H9 (cell line): ENCODE measurements at regions not wholly inside any gene's neighbourhood (a gene's known extent, or its start where the extent isn't known, plus 50 kb on each side); places are given as distances from the start of the nearest gene placed in this dataset.

Source experiments
- DNase-seq: peaks from one replicate; pipeline ENCODE4 v3.0.0-alpha.2; 2017
- H2AFZ ChIP-seq: one replicate; pipeline ENCODE4 v1.6.1; 2013; ENCODE audit warnings: mild to moderate bottlenecking, low read length, control low read depth, moderate library complexity
- H2AK5ac ChIP-seq: 2 replicates; pipeline ENCODE4 v1.6.1; 2013; ENCODE audit warnings: low read length, control low read depth, mixed read lengths; ENCODE audit not compliant: insufficient read length
- H2BK120ac ChIP-seq: one replicate; pipeline ENCODE4 v1.6.1; 2013; ENCODE audit warnings: low read depth, mild to moderate bottlenecking, low read length, control low read depth, inconsistent platforms; ENCODE audit not compliant: poor library complexity, severe bottlenecking
- H2BK12ac ChIP-seq: 2 replicates; pipeline ENCODE4 v1.6.1; 2013; ENCODE audit warnings: low read length, control low read depth, mixed read lengths, low read depth; ENCODE audit not compliant: insufficient read length
- H2BK15ac ChIP-seq: 2 replicates; pipeline ENCODE4 v1.6.1; 2013; ENCODE audit warnings: low read depth, low read length, control low read depth
- H2BK20ac ChIP-seq: one replicate; pipeline ENCODE4 v1.6.1; 2013; ENCODE audit warnings: low read depth, mild to moderate bottlenecking, low read length, control low read depth, inconsistent platforms; ENCODE audit not compliant: poor library complexity, severe bottlenecking
- H2BK5ac ChIP-seq: 2 replicates; pipeline ENCODE4 v1.6.1; 2013; ENCODE audit warnings: low read length, control low read depth, mixed read lengths; ENCODE audit not compliant: insufficient read length
- H3K14ac ChIP-seq: 2 replicates; pipeline ENCODE4 v1.6.1; 2013; ENCODE audit warnings: low read length, control low read depth; ENCODE audit not compliant: insufficient read depth
- H3K18ac ChIP-seq: 2 replicates; pipeline ENCODE4 v1.6.1; 2013; ENCODE audit warnings: low read depth, mild to moderate bottlenecking, mixed read lengths, low read length, control low read depth; ENCODE audit not compliant: insufficient read length
- H3K23ac ChIP-seq: 2 replicates; pipeline ENCODE4 v1.6.1; 2013; ENCODE audit warnings: low read length, control low read depth, mixed read lengths, low read depth; ENCODE audit not compliant: insufficient read length
- H3K23me2 ChIP-seq: 2 replicates; pipeline ENCODE4 v1.6.1; 2013; ENCODE audit warnings: low read depth, mild to moderate bottlenecking, mixed read lengths, low read length, control low read depth; ENCODE audit not compliant: insufficient read length, poor library complexity, severe bottlenecking
- H3K27ac ChIP-seq: 2 replicates; pipeline ENCODE4 v1.5.1; 2013; ENCODE audit warnings: low read length, control low read depth, mixed read lengths, low read depth; ENCODE audit not compliant: insufficient read length
- H3K27me3 ChIP-seq: 2 replicates; pipeline ENCODE4 v1.6.1; 2013; ENCODE audit warnings: low read length, control low read depth, inconsistent platforms; ENCODE audit not compliant: insufficient read depth
- H3K4ac ChIP-seq: 2 replicates; pipeline ENCODE4 v1.6.1; 2013; ENCODE audit warnings: low read depth, mild to moderate bottlenecking, control low read depth, inconsistent platforms, low read length, moderate library complexity
- H3K4me1 ChIP-seq: 2 replicates; pipeline ENCODE4 v1.6.1; 2013; ENCODE audit warnings: low read length, control low read depth, inconsistent platforms; ENCODE audit not compliant: insufficient read depth
- H3K4me2 ChIP-seq: 2 replicates; pipeline ENCODE4 v1.6.1; 2013; ENCODE audit warnings: low read length, control low read depth, mixed read lengths; ENCODE audit not compliant: insufficient read length, insufficient read depth
- H3K56ac ChIP-seq: 2 replicates; pipeline ENCODE4 v1.6.1; 2013; ENCODE audit warnings: low read depth, mild to moderate bottlenecking, mixed read lengths, low read length, control low read depth; ENCODE audit not compliant: insufficient read length
- H3K79me1 ChIP-seq: 2 replicates; pipeline ENCODE4 v1.6.1; 2013; ENCODE audit warnings: low read depth, mild to moderate bottlenecking, moderate library complexity, low read length, control low read depth, inconsistent platforms; ENCODE audit not compliant: insufficient read depth, poor library complexity, severe bottlenecking
- H3K79me2 ChIP-seq: 2 replicates; pipeline ENCODE4 v1.6.1; 2013; ENCODE audit warnings: low read length, control low read depth, inconsistent platforms; ENCODE audit not compliant: insufficient read depth
- H3K9ac ChIP-seq: 2 replicates; pipeline ENCODE4 v1.6.1; 2013; ENCODE audit warnings: low read length, control low read depth, mixed read lengths; ENCODE audit not compliant: insufficient read length; ENCODE audit errors: extremely low read depth
- H3K9me3 ChIP-seq: one replicate; pipeline ENCODE4 v1.6.1; 2013; ENCODE audit warnings: low read depth, low read length, inconsistent platforms; ENCODE audit not compliant: control insufficient read depth
- H3T11ph ChIP-seq: one replicate; pipeline ENCODE4 v1.6.1; 2013; ENCODE audit warnings: mild to moderate bottlenecking, low read length, control low read depth, inconsistent platforms
- H4K20me1 ChIP-seq: one replicate; pipeline ENCODE4 v1.6.1; 2013; ENCODE audit not compliant: control insufficient read depth, insufficient read length, insufficient read depth
- H4K5ac ChIP-seq: 2 replicates; pipeline ENCODE4 v1.6.1; 2013; ENCODE audit warnings: low read depth, mild to moderate bottlenecking, mixed read lengths, low read length, control low read depth; ENCODE audit not compliant: insufficient read length
- H4K8ac ChIP-seq: replicated peaks from 2 replicates; pipeline ENCODE4 v1.6.1; 2013; ENCODE audit warnings: low read length, control low read depth, mixed read lengths, low read depth; ENCODE audit not compliant: insufficient read length
- H4K91ac ChIP-seq: 2 replicates; pipeline ENCODE4 v1.6.1; 2013; ENCODE audit warnings: low read depth, mild to moderate bottlenecking, moderate library complexity, mixed read lengths, low read length, control low read depth; ENCODE audit not compliant: insufficient read length
- H3K27ac Mint-ChIP-seq, 3 experiments: 2 replicates in 2 of 3; 3 replicates in 1 of 3; pipeline ENCODE4 v1.8.0; 2020 to 2021; ENCODE audit warnings: mixed read lengths in 3 of 3, mild to moderate bottlenecking in 1 of 3, moderate library complexity in 1 of 3
- H3K27me3 Mint-ChIP-seq: 2 replicates; pipeline ENCODE4 v1.8.0; 2021; ENCODE audit warnings: low read depth, mild to moderate bottlenecking, moderate library complexity, mixed read lengths
- H3K36me3 Mint-ChIP-seq, 3 experiments: 2 replicates in 2 of 3; 3 replicates in 1 of 3; pipeline ENCODE4 v1.8.0; 2020 to 2021; ENCODE audit warnings: low read depth in 3 of 3, mixed read lengths in 3 of 3; ENCODE audit not compliant: insufficient read depth in 1 of 3
- H3K4me1 Mint-ChIP-seq, 2 experiments: 2 replicates each; pipeline ENCODE4 v1.8.0; 2020; ENCODE audit warnings: mixed read lengths in 2 of 2
- H3K4me3 Mint-ChIP-seq, 2 experiments: 2 replicates in 1 of 2; 3 replicates in 1 of 2; pipeline ENCODE4 v1.8.0; 2020 to 2021; ENCODE audit warnings: mild to moderate bottlenecking in 2 of 2, mixed read lengths in 2 of 2, moderate library complexity in 1 of 2
- H3K9me3 Mint-ChIP-seq, 2 experiments: 2 replicates in 1 of 2; 3 replicates in 1 of 2; pipeline ENCODE4 v1.8.0; 2020; ENCODE audit warnings: mild to moderate bottlenecking in 2 of 2, mixed read lengths in 2 of 2, moderate library complexity in 1 of 2
- WGBS: extraction: QIAGEN DNeasy Blood & Tissue Kit; methylation state at CpG from one replicate; pipeline ENCODE4 v1.1.7; 2013; ENCODE audit warnings: missing lambda C conversion rate, low lambda C conversion rate, mixed read lengths; ENCODE audit not compliant: insufficient read length; ENCODE audit errors: extremely low coverage; 5-methylcytosine and 5-hydroxymethylcytosine counted together
- TF ChIP-seq, protein P1 (sequence below): fragments of 200-600 bp; sonication (generic); conservative IDR thresholded peaks from 3 replicates; pipeline ENCODE4 v1.8.0; 2021; ENCODE audit warnings: antibody characterized with exemption, mild to moderate bottlenecking

DNA sequence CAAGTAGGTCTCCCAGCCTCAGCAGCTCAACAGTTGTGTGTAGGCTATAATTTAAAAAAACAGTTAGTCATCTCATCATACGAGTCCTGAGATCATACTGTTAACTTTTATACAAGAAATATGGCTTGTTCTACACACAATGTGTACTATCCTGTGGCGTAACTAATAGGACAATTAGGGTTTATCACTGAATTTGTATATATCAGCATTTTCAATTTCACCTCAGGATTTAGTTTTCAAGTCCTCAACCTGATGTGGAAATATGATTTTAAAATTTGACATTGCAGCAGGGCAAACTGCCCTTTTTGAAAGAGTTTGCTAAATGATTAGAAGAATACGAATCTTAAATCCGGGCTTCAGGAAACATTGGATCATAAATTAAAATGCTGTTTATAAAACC, 237.2 kb upstream of the CTBP2 start:
- no peaks in the 10 kb centered on the region for H3K23me2 ChIP-seq
- no peaks in the 10 kb centered on the region for H3K79me1 ChIP-seq
- no CpG with 5 or more reads among the region's 4 CpGs for WGBS
- no peak for DNase-seq
- no peaks in the 10 kb centered on the region for H4K20me1 ChIP-seq
- no peak overlapping the region for H4K91ac ChIP-seq
- no peaks in the 10 kb centered on the region for H3K9me3 ChIP-seq
- H2BK120ac ChIP-seq, result no peak overlapping the region
- no peak overlapping the region for H2BK5ac ChIP-seq
- H4K5ac ChIP-seq, result no peak overlapping the region
- no peak overlapping the region for H2BK12ac ChIP-seq
- H3K18ac ChIP-seq, result no peak overlapping the region
- H2BK15ac ChIP-seq, result no peak overlapping the region
- no peaks in the 10 kb centered on the region for H3K79me2 ChIP-seq
- H3K4me3 Mint-ChIP-seq, result no peak overlapping the region
- H3K14ac ChIP-seq, result no peak overlapping the region
- peaks cover 0 to 5% of the 10 kb centered on the region in 2 experiments; a peak in 2 of 4 replicates for H3K4me1 Mint-ChIP-seq
- no peak overlapping the region for H3K4ac ChIP-seq
- H3K27ac Mint-ChIP-seq, result no peak overlapping the region
- no peak overlapping the region for H3T11ph ChIP-seq
- TF ChIP-seq, protein P1, sequence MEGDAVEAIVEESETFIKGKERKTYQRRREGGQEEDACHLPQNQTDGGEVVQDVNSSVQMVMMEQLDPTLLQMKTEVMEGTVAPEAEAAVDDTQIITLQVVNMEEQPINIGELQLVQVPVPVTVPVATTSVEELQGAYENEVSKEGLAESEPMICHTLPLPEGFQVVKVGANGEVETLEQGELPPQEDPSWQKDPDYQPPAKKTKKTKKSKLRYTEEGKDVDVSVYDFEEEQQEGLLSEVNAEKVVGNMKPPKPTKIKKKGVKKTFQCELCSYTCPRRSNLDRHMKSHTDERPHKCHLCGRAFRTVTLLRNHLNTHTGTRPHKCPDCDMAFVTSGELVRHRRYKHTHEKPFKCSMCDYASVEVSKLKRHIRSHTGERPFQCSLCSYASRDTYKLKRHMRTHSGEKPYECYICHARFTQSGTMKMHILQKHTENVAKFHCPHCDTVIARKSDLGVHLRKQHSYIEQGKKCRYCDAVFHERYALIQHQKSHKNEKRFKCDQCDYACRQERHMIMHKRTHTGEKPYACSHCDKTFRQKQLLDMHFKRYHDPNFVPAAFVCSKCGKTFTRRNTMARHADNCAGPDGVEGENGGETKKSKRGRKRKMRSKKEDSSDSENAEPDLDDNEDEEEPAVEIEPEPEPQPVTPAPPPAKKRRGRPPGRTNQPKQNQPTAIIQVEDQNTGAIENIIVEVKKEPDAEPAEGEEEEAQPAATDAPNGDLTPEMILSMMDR, result no peak
- no peak overlapping the region for H3K27ac ChIP-seq
- no peak overlapping the region for H3K4me2 ChIP-seq
- H4K8ac ChIP-seq, result no peak overlapping the region
- H3K27me3 Mint-ChIP-seq, result no peaks in the 10 kb centered on the region; the same call in none of the 2 replicates
- no peak overlapping the region for H3K56ac ChIP-seq
- no peak overlapping the region for H2AK5ac ChIP-seq
- no peaks in the 10 kb centered on the region for H3K4me1 ChIP-seq
- no peaks in the 10 kb centered on the region for H3K27me3 ChIP-seq
- H2AFZ ChIP-seq, result no peak overlapping the region
- H3K9me3 Mint-ChIP-seq, result peaks cover 0 to 2% of the 10 kb centered on the region in 2 experiments; a peak in 3 of 5 replicates
- H3K23ac ChIP-seq, result no peak overlapping the region
- H2BK20ac ChIP-seq, result no peak overlapping the region
- no peaks in the 10 kb centered on the region for H3K36me3 Mint-ChIP-seq
- H3K9ac ChIP-seq, result no peak overlapping the region
